NOMO-1 treated with dmso at 0.1 percent for 144 hours (cell line): ENCODE measurements at regions not wholly inside any gene's neighbourhood (a gene's known extent, or its start where the extent isn't known, plus 50 kb on each side); places are given as distances from the start of the nearest gene placed in this dataset.

Experiments used
- DNase-seq: peaks from one replicate; lab custom pipeline; 2025; ENCODE audit not compliant: unreplicated experiment; lab: John Stamatoyannopoulos, UW

- DNase-seq, result no peak
Observed at GRCh38 chr10:90174531-90174930, 473.1 kb downstream of the KIF20B start.

GRCh38 chr10:90175161-90175681 is 473.8 kb downstream of the KIF20B start:
- no peak for DNase-seq

DNA sequence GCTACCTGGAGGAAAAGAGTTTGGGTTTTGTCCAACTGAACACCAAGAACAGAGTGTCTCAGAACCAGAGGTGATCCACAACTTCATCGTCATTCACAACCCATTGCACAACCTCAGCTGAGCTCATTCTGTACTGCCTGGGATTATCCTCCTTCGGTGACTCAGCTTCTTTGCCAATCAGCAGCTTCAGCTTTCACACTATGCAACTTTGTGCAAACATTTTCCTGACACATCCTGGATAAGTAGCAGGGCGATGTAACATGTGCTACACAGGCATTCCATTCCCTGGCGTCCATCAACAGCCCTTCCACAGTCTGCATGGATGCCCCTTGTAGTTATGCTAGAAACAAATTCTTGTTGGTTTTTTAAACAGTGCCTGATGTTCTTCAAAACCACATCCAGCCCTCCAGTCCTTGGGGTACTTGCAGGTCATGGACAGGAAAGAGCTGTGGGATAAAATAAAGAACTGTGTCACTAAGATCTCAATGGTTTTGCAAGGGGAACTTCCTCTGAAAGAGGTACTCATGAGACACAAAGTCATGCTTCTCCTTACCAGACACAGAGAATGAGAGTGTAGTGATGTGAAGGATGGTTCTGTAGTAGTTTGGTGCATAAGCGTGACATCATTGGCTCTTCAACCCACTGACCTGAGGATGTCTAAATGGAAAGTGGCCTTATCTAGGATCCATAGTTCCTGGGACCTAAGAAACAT is 478.5 kb downstream of the KIF20B start:
- DNase-seq, result peak; percentile 63

DNA sequence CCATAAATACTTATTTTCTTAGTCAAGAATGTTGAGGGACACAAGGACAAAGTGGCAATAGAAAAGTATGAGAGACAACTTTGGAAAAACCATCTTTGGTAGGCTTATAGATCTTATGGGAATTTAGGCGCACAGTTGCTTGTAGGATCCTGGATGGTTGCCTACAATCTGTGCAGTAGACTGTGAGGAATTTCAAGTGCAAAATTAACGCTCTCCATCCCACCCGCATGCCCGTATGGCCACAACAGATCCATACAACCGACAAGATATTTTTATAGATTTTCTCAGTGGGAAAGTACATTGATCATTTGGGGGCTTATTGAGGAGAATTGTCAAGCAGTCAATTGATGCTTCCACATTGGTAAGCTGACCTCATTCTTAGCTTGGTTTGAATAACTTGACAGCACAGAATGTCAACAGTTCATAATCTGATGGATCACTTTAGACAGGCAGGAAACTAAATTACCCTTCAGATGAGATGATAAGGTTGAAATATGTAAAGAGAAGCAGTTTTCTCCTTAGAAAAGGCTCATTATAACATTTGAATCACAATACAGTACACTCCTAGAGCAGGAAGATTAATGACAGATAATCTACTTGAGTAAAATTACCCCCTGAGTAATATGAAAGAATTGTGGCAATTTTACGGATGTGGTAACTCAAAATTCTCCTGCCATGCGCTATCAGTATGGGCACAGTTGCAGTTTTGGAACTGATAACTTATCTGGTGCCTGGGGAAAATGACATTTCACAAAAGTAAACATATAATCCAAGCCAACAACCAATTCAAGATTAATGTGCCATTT is 479.7 kb downstream of the KIF20B start:
- no peak for DNase-seq

DNA sequence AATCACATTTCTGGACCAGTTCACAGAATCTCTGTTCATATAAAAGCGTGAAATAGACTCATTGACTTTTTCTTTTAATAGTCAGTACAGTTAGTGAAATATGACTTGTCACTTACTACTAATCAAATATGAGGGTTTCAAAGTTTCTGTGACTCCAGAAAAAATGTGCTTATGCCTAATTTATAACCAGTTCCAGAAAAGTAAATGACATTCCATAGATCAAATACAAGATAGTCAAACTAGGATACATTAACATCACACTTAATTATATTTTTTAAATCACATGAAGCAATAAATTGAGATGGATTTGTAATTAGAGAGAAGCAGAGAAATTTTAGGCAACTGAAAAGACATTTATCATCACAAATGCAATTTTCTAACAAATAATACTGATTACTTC is 491.4 kb downstream of the KIF20B start:
- no peak for DNase-seq

- DNase-seq, result no peak
Observed at GRCh38 chr10:90193240-90193985, 492.0 kb downstream of the KIF20B start.

DNA sequence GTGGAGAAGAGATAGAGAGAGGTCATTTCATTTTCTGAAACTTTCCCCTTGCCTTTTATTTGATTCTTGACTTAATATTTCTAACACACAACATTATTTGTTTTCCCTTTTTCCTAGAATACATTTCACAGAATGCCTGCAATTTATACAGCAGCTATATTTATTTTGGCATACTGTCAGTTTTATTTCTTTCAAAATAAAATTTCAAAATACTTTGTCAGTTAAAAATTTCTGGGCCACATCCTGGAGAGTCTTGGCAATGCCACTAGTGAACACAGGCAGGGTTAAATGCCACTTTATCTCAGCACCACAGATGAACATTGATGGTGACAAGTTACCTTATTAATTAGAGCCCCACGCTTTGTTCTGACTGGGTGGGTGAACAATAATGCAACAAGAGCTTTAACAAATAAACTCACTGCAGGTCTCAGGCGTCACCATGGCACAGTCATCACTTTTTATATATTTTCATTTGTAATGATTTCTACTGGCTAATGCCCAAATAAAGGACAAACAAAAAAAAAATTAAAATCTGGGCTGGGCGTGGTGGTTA is 494.0 kb downstream of the KIF20B start:
- DNase-seq, result no peak

DNA sequence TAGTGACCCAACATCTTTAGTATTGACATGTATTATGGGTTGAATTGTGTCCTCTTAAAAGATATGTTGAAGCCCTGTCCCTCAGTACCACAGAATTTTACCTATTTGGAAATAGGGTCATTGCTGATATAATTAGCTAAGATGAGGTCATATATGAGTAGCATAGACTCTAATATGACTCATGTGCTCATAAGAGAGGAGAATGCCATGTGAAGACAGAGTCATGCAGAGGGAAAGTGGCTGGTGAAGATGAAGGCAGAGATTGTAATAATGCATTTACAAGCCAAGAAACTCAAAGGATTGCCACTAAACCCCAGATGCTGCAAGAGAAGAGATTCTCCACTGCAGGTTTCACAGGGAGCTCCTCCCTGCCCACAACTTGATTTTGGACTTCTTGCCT is 496.4 kb downstream of the KIF20B start:
- DNase-seq, result no peak

DNA sequence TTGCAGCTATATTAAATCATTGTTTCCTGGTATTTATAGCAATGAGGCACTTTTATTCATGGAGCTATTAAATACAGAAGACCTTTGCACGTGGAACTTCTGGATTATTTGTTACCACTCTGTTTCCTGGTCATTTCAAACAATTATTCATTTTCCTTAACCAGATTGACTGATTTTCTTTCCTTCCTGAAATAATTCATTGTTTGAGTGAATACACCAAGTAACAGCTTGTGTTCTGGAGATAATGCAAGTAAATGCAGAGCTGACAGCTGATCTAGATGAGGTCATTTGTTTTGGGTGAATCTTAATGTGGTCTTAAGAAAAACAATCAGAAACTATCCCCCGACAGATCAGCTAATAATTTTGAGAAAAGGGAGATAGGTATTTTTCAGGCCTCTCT is 497.7 kb downstream of the KIF20B start:
- no peak for DNase-seq

DNA sequence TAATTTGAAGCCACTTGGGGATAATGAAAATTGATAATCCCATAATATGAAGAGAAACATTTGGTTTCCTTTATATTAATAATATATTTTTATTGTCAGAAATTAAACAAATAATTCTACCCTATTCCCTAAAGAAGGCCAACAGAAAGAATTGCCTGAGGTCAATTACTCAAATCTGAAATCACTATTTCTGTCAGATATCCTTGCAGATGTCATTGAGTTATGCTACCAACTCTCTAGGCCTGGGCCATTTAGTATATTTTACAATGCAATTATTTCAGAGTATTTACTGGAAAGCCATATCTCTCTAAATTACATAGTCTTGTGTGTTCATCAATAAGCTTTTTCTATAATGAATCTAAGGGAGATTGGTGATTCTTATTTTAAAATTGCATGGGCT is 498.1 kb downstream of the KIF20B start:
- DNase-seq, result no peak

DNA sequence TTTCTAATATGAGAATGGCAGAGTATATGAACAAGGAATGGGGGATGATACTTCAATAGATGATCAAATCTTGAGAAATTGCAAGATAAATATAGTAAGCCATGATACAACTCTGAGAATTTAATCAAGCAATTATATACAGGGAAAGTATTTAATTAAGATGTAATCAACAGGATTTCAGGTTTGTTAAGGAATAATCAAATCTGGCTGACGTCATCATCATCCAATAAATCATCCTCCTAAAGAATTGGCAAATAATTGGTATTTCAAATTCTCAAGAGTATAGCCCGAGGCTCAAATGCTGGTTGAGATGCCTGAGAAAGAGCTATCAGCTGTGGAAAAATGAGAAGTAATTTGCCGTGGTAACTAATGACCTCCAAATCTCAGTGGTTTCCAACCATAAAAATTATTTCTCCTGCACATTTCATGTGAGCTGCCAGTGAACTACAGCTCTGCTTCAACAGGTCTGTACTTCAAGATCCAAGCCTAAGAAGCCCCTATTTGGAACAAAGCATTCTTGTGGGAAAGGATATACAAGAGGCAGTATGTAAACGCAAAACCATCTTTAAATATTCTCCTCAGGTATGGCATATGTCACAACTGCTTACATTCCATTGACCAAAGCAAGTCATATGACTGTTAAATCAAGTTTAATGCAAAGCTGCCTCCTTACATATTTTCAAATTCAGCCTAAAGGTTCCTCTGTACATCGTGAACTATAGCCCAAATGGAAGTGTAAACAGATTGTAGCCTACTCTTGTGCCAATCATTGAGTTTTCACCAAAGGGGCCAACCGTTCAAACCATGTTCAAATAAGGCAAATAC is 503.0 kb downstream of the KIF20B start:
- no peak for DNase-seq

- DNase-seq, result no peak
Observed at GRCh38 chr10:90204956-90205314, 503.5 kb downstream of the KIF20B start.

- no peak for DNase-seq
Observed at GRCh38 chr10:90205340-90205739, 503.9 kb downstream of the KIF20B start.

DNA sequence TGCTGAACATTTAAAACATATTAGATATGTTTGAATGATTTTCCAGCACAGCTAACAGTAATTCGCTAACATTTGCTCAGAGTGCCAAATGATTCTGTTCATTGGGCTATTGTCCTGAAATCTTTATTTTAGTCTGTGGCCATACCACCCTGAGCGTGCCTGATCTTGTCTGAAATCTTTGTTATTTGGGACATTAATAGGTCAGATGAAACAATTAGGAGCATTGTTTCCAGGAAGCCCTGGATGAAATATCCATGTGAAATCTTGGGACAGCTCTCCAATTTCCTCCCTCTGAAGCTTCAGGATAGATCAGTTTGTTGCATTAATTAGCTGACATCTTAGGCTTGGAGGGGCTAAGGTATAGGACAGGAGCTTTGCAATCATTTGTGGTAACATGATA is 512.0 kb downstream of the KIF20B start:
- DNase-seq, result no peak

GRCh38 chr10:90218846-90219245 is 517.5 kb downstream of the KIF20B start:
- DNase-seq, result no peak

GRCh38 chr10:90222372-90222771 is 521.0 kb downstream of the KIF20B start:
- no peak for DNase-seq

- no peak for DNase-seq
Observed at GRCh38 chr10:90222939-90223338, 521.5 kb downstream of the KIF20B start.

DNA sequence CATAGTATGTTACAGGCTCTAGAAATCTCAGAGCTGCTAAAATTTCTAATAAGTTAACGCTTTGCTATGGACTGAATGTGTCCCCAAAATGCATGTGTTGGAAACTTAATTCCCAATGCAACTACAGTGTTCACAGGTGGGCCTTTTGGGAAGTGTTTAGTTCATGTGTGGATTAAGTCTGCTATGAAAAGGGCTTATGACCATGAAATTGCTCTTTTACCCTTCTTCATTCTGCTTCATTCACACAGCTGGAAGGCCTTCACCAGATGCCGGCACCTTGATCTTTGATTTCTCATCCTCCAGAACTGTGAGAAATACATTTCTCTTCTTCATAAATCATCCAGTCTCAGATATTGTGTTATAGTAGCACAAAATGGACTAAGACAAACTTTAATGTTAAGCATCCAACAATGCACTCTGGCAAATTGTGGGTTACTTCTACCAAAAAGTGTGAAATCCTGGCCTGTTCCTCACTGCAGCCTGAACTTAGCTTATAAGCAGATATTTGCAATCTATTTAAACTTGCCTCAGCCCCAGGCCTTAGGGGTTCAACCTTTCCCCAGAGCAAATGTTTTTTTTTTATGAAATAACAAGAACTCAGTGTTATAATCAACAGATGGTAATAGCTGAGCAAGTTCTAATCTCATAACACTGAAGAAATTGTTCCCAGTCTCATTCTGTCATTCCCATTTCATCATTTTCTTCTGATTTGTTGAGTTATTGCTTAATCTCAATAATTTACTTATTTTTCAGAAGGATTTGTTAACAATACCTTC is 523.6 kb downstream of the KIF20B start:
- no peak for DNase-seq

GRCh38 chr10:90226517-90226916 is 525.1 kb downstream of the KIF20B start:
- no peak for DNase-seq

DNA sequence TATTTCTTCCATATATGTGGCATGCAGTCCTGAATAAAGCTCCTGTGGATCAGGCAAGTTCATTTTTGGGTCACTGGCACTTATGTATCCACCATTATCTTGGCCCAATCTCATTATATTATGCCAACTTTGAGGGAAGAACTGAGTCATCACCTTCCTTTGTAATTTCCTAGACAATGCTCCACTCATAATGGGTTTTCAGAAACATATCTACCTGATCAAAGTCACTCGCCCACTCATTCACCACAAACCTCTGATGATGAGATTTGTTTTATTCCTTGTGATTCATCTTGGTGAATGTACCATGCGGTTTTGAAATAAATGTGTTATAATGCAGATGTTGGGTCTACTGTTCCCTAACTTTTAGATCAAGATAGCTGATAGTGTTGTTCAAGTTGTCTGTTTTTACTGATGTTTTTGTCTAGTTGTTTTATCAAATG is 525.8 kb downstream of the KIF20B start:
- DNase-seq, result no peak
